Retinal pigment epithelial cell (primary cell): ENCODE measurements at regions not wholly inside any gene's neighbourhood (a gene's known extent, or its start where the extent isn't known, plus 50 kb on each side); places are given as distances from the start of the nearest gene placed in this dataset.

Experiments used
- DNase-seq: peaks from one replicate; pipeline ENCODE4 v3.0.0-alpha.2; 2010; ENCODE audit warnings: low read depth
- H3K4me3 ChIP-seq: 2 replicates; pipeline ENCODE4 v1.5.1; 2011; ENCODE audit warnings: mild to moderate bottlenecking, low read length, control low read depth, moderate library complexity
- CTCF ChIP-seq: conservative IDR thresholded peaks from 2 replicates; pipeline ENCODE4 v1.5.1; 2011; ENCODE audit warnings: low read depth, low read length, control low read depth, inconsistent platforms

- no peak for TF ChIP-seq CTCF
- no peak overlapping the region for H3K4me3 ChIP-seq
- DNase-seq, result no peak
These were observed 397.0 kb downstream of the DIRAS2 start for GRCh38 chr9:90245661-90246060.

DNA sequence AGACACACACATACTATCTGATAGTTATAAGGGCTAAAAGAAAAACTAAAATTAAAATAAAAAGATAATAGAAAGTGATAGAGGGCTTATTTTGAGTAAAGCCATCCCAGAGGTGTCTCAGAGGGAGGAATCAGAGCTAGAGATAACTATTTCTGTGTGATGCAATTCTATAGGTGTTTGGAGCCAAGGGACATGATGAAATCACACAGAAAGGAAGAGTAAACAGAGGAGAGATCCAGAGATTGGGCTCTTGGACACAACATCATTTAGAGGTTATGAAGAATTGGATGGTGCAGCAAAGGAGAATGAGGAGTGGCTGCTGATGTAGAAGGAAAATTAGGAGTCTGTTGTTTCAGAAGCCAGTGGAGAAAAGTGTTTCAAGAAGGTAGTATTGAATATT lies 393.5 kb downstream of the DIRAS2 start:
- H3K4me3 ChIP-seq, result no peak overlapping the region
- no peak for TF ChIP-seq CTCF
- no peak for DNase-seq

DNA sequence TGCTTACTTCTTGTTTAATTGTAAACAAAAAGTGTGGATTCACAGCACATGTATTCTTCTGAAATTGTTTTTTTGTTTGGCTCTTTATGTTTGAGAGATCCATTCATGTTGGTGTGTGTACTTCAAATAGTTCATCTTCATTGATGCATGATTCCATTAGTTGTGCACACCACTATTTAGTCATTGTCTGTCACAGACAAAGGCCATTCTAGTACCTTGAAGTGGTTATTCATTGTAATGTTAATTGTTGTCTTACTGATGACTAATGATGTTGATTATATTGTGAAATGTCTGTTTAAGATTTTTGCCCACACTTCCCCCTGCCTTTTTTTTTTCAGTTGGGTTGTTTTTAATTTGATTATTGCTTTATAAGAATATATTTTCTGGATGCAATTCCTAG lies 391.3 kb downstream of the DIRAS2 start:
- no peak overlapping the region for H3K4me3 ChIP-seq
- DNase-seq, result no peak
- TF ChIP-seq CTCF, result no peak

DNA sequence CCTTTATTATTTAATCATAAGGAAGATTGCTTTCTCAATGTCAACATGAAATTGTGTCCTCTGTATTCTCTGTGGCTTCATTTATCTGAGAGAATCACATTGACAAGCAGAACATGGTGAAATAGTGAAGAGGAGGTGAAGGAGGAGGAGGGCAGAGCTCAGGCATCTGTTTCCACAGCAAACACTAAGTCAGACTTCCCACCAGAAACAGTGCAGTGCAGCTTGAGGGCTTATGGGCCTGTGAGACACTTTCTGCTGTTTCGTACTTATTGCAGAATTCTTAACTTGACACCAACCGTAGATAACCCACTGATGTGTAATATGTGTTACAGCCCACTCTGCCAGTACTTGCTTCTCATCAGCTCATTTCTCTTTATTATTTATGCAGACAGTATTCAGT lies 386.3 kb downstream of the DIRAS2 start:
- DNase-seq, result no peak
- no peak for TF ChIP-seq CTCF

DNA sequence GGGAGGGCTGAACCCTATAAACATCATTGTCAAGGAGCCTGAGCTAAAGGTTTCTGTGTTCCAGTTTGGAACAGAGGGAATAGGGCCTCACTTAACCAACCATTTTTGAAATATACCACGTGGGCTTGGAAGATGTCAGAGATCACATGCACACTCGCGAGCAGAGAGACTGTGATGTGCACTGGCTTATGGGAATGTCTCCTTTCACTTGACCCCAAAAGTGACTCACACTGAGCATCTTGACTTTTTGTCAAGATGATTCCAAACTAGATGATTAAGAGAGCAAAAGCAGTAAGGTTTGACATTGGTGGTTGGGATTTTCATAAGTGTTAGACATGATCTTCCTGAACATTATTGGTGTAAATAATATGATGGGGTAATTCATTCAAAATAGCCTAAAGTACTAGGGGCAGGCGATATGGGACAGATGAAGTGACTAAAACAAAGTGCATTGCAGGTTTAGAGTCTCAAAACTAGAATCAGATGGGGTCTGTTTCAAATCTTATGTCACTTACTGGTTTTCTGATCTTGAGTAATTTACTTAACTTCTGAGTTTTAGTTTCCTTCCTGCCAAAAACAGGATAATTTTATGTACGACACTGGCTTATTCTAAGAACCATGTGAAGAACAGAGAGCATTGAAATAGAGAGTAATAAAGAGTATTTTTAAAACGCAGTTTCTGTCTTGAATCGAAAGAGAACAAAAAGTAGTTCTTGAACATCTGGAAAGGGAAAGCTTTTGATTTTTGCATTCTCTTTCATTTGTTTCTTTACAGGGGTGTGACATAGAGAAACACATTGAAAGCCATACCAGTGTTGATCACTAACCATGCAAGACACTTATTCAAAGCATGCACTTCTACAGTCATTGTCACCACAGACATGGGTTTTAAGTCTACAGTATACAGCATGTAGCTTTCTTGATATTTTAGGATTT lies 383.0 kb downstream of the DIRAS2 start:
- no peak overlapping the region for H3K4me3 ChIP-seq
- DNase-seq, result no peak
- TF ChIP-seq CTCF, result no peak

More for the DNA sequence above, 386.3 kb downstream of the DIRAS2 start:
- H3K4me3 ChIP-seq, result no peak overlapping the region

DNA sequence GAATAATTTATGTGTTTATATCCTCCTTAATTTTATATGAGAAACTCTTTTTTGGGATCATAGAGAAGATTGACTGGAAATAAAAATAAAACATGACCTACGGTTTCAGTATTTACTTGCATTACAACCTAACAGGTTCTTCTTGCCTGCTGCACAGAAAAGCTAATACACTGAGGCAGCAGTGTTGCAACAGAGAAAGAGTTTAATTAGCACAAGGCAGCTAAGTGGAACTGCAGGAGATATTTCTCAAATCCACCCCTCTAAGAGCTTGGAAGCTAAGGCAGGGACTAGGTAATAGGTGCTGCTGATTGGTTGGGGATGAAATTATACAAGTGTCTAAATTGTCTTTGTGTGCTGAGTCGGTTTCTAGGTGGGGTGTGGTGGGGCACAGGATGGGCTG lies 380.9 kb downstream of the DIRAS2 start:
- H3K4me3 ChIP-seq, result no peak overlapping the region
- no peak for TF ChIP-seq CTCF
- no peak for DNase-seq

- no peak for DNase-seq
- H3K4me3 ChIP-seq, result no peak overlapping the region
- TF ChIP-seq CTCF, result no peak
These were observed 374.0 kb downstream of the DIRAS2 start for GRCh38 chr9:90268613-90269012.
